BLaER1 treated with 17β-estradiol and CSF1 and Interleukin-3, amounts not matched to agents 10 nM and 100 nM (cell line): ENCODE measurements at regions not wholly inside any gene's neighbourhood (a gene's known extent, or its start where the extent isn't known, plus 50 kb on each side); places are given as distances from the start of the nearest gene placed in this dataset.

Source experiments
- H3K27ac ChIP-seq, 11 experiments: shearing (Covaris generic); formaldehyde crosslinking; 2 replicates each; pipeline ENCODE4 v1.8.1; 2022
- H3K27me3 ChIP-seq, 11 experiments: shearing (Covaris generic); formaldehyde crosslinking; 2 replicates each; pipeline ENCODE4 v1.8.1; 2022
- H3K36me3 ChIP-seq, 11 experiments: shearing (Covaris generic); formaldehyde crosslinking; 2 replicates each; pipeline ENCODE4 v1.8.1; 2022
- H3K4me1 ChIP-seq, 10 experiments: shearing (Covaris generic); formaldehyde crosslinking; 2 replicates each; pipeline ENCODE4 v1.8.1; 2022
- H3K4me2 ChIP-seq, 11 experiments: shearing (Covaris generic); formaldehyde crosslinking; 2 replicates each; pipeline ENCODE4 v1.8.1; 2022
- H3K4me3 ChIP-seq, 10 experiments: shearing (Covaris generic); formaldehyde crosslinking; 2 replicates each; pipeline ENCODE4 v1.8.1; 2022
- H3K9ac ChIP-seq, 11 experiments: shearing (Covaris generic); formaldehyde crosslinking; 2 replicates each; pipeline ENCODE4 v1.8.1; 2022
- H3K9me3 ChIP-seq, 11 experiments: shearing (Covaris generic); formaldehyde crosslinking; replicated peaks in 1 of 11; 2 replicates each; pipeline ENCODE4 v1.8.1; 2022
- H4K20me1 ChIP-seq, 11 experiments: shearing (Covaris generic); formaldehyde crosslinking; 2 replicates each; pipeline ENCODE4 v1.8.1; 2022
- Cebpa-rat ChIP-seq, 11 experiments: shearing (Covaris generic); IDR thresholded peaks; 2 replicates each; pipeline ENCODE4 v1.8.1; 2022

- Histone ChIP-seq H3K4me2 (no peak overlapping the region), H3K4me1 (no peaks in the 10 kb centered on the region), H3K9ac (no peak overlapping the region), H3K27me3 (no peaks in the 10 kb centered on the region), H3K4me3 (no peak overlapping the region), H4K20me1 (peaks cover 0 to 19% (median 0%) of the 10 kb centered on the region in 11 experiments; a peak in 3 of 22 replicates), H3K9me3 (peaks cover 88 to 100% (median 91%) of the 10 kb centered on the region in 11 experiments), H3K36me3 (peaks cover 60 to 74% (median 70%) of the 10 kb centered on the region in 11 experiments), H3K27ac (no peak overlapping the region)
- no peak for TF ChIP-seq Cebpa-rat (IDR thresholded peaks at IDR 0.05)
Observed at GRCh38 chr7:149570784-149571183, 73.2 kb upstream of the ZNF746 start.

GRCh38 chr7:149569726-149570422, 72.3 kb upstream of the ZNF746 start:
- Histone ChIP-seq H3K27me3 (no peaks in the 10 kb centered on the region), H3K4me1 (no peaks in the 10 kb centered on the region), H3K36me3 (peaks cover 69 to 83% (median 79%) of the 10 kb centered on the region in 11 experiments), H3K9ac (no peak overlapping the region), H4K20me1 (peaks cover 0 to 19% (median 0%) of the 10 kb centered on the region in 11 experiments; a peak in 3 of 22 replicates), H3K4me3 (peak overlapping the region in 5 of 10 experiments; percentile 10 to 49 (median 22); a peak in 4 of 20 replicates), H3K4me2 (no peak overlapping the region), H3K27ac (no peak overlapping the region), H3K9me3 (peaks cover 88 to 100% (median 97%) of the 10 kb centered on the region in 11 experiments)
- no peak for TF ChIP-seq Cebpa-rat (IDR thresholded peaks at IDR 0.05)

GRCh38 chr7:149569025-149569725, 71.6 kb upstream of the ZNF746 start:
- Histone ChIP-seq H3K36me3 (peaks cover 76 to 90% (median 86%) of the 10 kb centered on the region in 11 experiments), H3K4me2 (no peak overlapping the region), H3K9ac (no peak overlapping the region)

GRCh38 chr7:149568218-149568617, 70.6 kb upstream of the ZNF746 start:
- Histone ChIP-seq H3K27me3 (no peaks in the 10 kb centered on the region), H3K9ac (no peak overlapping the region), H3K4me1 (no peaks in the 10 kb centered on the region), H3K27ac (no peak overlapping the region), H3K9me3 (peaks cover 90 to 100% (median 98%) of the 10 kb centered on the region in 11 experiments), H3K4me3 (no peak overlapping the region), H4K20me1 (peaks cover 0 to 25% (median 0%) of the 10 kb centered on the region in 11 experiments; a peak in 3 of 22 replicates), H3K36me3 (peaks cover 86 to 99% (median 92%) of the 10 kb centered on the region in 11 experiments), H3K4me2 (no peak overlapping the region)
- TF ChIP-seq Cebpa-rat (IDR thresholded peaks at IDR 0.05): no peak

More at GRCh38 chr7:149569025-149569725, 71.6 kb upstream of the ZNF746 start:
- Histone ChIP-seq H3K27ac (no peak overlapping the region), H4K20me1 (peaks cover 0 to 24% (median 0%) of the 10 kb centered on the region in 11 experiments; a peak in 3 of 22 replicates), H3K27me3 (no peaks in the 10 kb centered on the region), H3K4me1 (no peaks in the 10 kb centered on the region), H3K9me3 (peaks cover 91 to 100% (median 99%) of the 10 kb centered on the region in 11 experiments), H3K4me3 (peak overlapping the region in 5 of 10 experiments; percentile 10 to 49 (median 22); a peak in 4 of 20 replicates)
- no peak for TF ChIP-seq Cebpa-rat (IDR thresholded peaks at IDR 0.05)

GRCh38 chr7:149566103-149566502, 68.5 kb upstream of the ZNF746 start:
- no peak overlapping the region for H3K27ac ChIP-seq
- H4K20me1 ChIP-seq: peaks cover 0 to 28% (median 0%) of the 10 kb centered on the region in 11 experiments; a peak in 3 of 22 replicates
- H3K4me2 ChIP-seq: no peak overlapping the region
- no peaks in the 10 kb centered on the region for H3K4me1 ChIP-seq
- H3K9ac ChIP-seq: no peak overlapping the region
- no peak overlapping the region for H3K4me3 ChIP-seq
- H3K36me3 ChIP-seq: peaks cover 86 to 97% (median 92%) of the 10 kb centered on the region in 11 experiments
- TF ChIP-seq Cebpa-rat (IDR thresholded peaks at IDR 0.05): no peak
- no peaks in the 10 kb centered on the region for H3K27me3 ChIP-seq
- peaks cover 76 to 81% (median 78%) of the 10 kb centered on the region in 11 experiments for H3K9me3 ChIP-seq

- no peaks in the 10 kb centered on the region for H3K27me3 ChIP-seq
- H3K36me3 ChIP-seq: peaks cover 88 to 98% (median 92%) of the 10 kb centered on the region in 11 experiments
- H3K9ac ChIP-seq: no peak overlapping the region
- no peak overlapping the region for H3K4me3 ChIP-seq
- peaks cover 65 to 71% (median 67%) of the 10 kb centered on the region in 11 experiments for H3K9me3 ChIP-seq
- H3K4me1 ChIP-seq: peaks cover 0 to 8% (median 0%) of the 10 kb centered on the region in 10 experiments; a peak in 2 of 20 replicates
- peaks cover 0 to 23% (median 0%) of the 10 kb centered on the region in 11 experiments; a peak in 3 of 22 replicates for H4K20me1 ChIP-seq
- no peak for TF ChIP-seq Cebpa-rat (IDR thresholded peaks at IDR 0.05)
- no peak overlapping the region for H3K4me2 ChIP-seq
- no peak overlapping the region for H3K27ac ChIP-seq
Observed at GRCh38 chr7:149565096-149565382, 67.4 kb upstream of the ZNF746 start.

GRCh38 chr7:149564340-149565095, 66.9 kb upstream of the ZNF746 start:
- Histone ChIP-seq H3K4me3 (no peak overlapping the region), H3K27me3 (no peaks in the 10 kb centered on the region), H3K36me3 (peaks cover 88 to 98% (median 92%) of the 10 kb centered on the region in 11 experiments), H4K20me1 (peaks cover 0 to 23% (median 0%) of the 10 kb centered on the region in 11 experiments; a peak in 3 of 22 replicates), H3K4me2 (no peak overlapping the region), H3K27ac (no peak overlapping the region), H3K4me1 (peaks cover 0 to 13% (median 0%) of the 10 kb centered on the region in 10 experiments; a peak in 2 of 20 replicates), H3K9ac (no peak overlapping the region), H3K9me3 (peaks cover 60 to 66% (median 62%) of the 10 kb centered on the region in 11 experiments)
- TF ChIP-seq Cebpa-rat (IDR thresholded peaks at IDR 0.05): no peak

GRCh38 chr7:149562602-149563001, 65.0 kb upstream of the ZNF746 start:
- no peak overlapping the region for H3K4me3 ChIP-seq
- no peak overlapping the region for H3K4me2 ChIP-seq
- no peaks in the 10 kb centered on the region for H3K27me3 ChIP-seq
- H4K20me1 ChIP-seq: peaks cover 0 to 22% (median 0%) of the 10 kb centered on the region in 11 experiments; a peak in 3 of 22 replicates
- H3K9me3 ChIP-seq: peaks cover 41 to 51% (median 44%) of the 10 kb centered on the region in 11 experiments
- H3K4me1 ChIP-seq: peaks cover 0 to 14% (median 0%) of the 10 kb centered on the region in 10 experiments; a peak in 2 of 20 replicates
- H3K27ac ChIP-seq: no peak overlapping the region
- TF ChIP-seq Cebpa-rat (IDR thresholded peaks at IDR 0.05): no peak
- no peak overlapping the region for H3K9ac ChIP-seq
- peaks cover 88 to 98% (median 92%) of the 10 kb centered on the region in 11 experiments for H3K36me3 ChIP-seq
